ENCODE measurements at regions not wholly inside any gene's neighbourhood (a gene's known extent, or its start where the extent isn't known, plus 50 kb on each side); places are given as distances from the start of the nearest gene placed in this dataset.

GRCh38 chr3:79922633-79923032, 154.8 kb upstream of the ROBO1 start:
- no peak for DNase-seq

GRCh38 chr3:79917561-79917960, 149.8 kb upstream of the ROBO1 start:
- DNase-seq, result no peak

GRCh38 chr3:79910337-79910736, 142.5 kb upstream of the ROBO1 start:
- no peak for DNase-seq

- no peak for DNase-seq
Observed at GRCh38 chr3:79906106-79906505, 138.3 kb upstream of the ROBO1 start.

- no peak for DNase-seq
Observed at GRCh38 chr3:79902151-79902550, 134.4 kb upstream of the ROBO1 start.

GRCh38 chr3:79898907-79899306, 131.1 kb upstream of the ROBO1 start:
- no peak for DNase-seq

GRCh38 chr3:79896086-79896485, 128.3 kb upstream of the ROBO1 start:
- no peak for DNase-seq

GRCh38 chr3:79887213-79887612, 119.4 kb upstream of the ROBO1 start:
- no peak for DNase-seq

GRCh38 chr3:79886204-79886603, 118.4 kb upstream of the ROBO1 start:
- peak; percentile 4 to 52 for DNase-seq

GRCh38 chr3:79885407-79885806, 117.6 kb upstream of the ROBO1 start:
- DNase-seq, result peak in 1 of 2 experiments; percentile 7

GRCh38 chr3:79884354-79884753, 116.6 kb upstream of the ROBO1 start:
- DNase-seq, result no peak

GRCh38 chr3:79881431-79881830, 113.6 kb upstream of the ROBO1 start:
- no peak for DNase-seq

- DNase-seq, result no peak
Observed at GRCh38 chr3:79878708-79879107, 110.9 kb upstream of the ROBO1 start.

- DNase-seq, result no peak
Observed at GRCh38 chr3:79874646-79875045, 106.8 kb upstream of the ROBO1 start.

- DNase-seq, result no peak
Observed at GRCh38 chr3:79872483-79872882, 104.7 kb upstream of the ROBO1 start.

GRCh38 chr3:79871656-79872055, 103.9 kb upstream of the ROBO1 start:
- DNase-seq, result no peak

- DNase-seq, result no peak
Observed at GRCh38 chr3:79870313-79870620, 102.5 kb upstream of the ROBO1 start.

GRCh38 chr3:79869461-79870312, 101.9 kb upstream of the ROBO1 start:
- no peak for DNase-seq

GRCh38 chr3:79866162-79866561, 98.4 kb upstream of the ROBO1 start:
- no peak for DNase-seq

GRCh38 chr3:79864077-79864476, 96.3 kb upstream of the ROBO1 start:
- no peak for DNase-seq

GRCh38 chr3:79848876-79849275, 81.1 kb upstream of the ROBO1 start:
- DNase-seq, result no peak

- DNase-seq, result no peak
Observed at GRCh38 chr3:79847928-79848327, 80.1 kb upstream of the ROBO1 start.

- no peak for DNase-seq
Observed at GRCh38 chr3:79846148-79846933, 78.5 kb upstream of the ROBO1 start.

- no peak for DNase-seq
Observed at GRCh38 chr3:79845546-79845945, 77.7 kb upstream of the ROBO1 start.
